GM21529 (cell line): ENCODE measurements at regions not wholly inside any gene's neighbourhood (a gene's known extent, or its start where the extent isn't known, plus 50 kb on each side); places are given as distances from the start of the nearest gene placed in this dataset.

ENCODE experiments used
- ATAC-seq: cut with Tn5 transposase; IDR thresholded peaks from one replicate; pipeline ENCODE4 v1.9.1; 2021; ENCODE audit not compliant: unreplicated experiment

DNA sequence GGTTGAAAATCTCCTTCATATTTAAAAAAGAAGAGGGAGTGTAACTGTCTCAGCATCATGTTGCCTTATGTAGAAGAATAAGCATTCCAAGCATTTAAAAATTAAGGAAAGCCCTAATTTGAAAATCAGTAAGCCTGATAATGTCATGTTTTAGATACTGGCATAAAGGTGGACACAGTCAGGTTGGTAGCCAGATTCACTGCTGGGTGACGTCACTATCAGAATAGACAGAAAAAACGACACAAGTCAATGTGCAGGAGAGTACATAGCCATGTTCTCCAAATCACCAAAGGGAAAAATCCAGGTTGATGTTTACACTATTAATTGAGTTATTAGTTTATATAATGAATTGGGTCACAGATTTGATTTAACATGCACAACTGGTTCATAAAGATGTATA lies 50.8 kb upstream of the POU3F2 start:
- ATAC-seq: no peak
